HG02884 (cell line): ENCODE measurements at regions not wholly inside any gene's neighbourhood (a gene's known extent, or its start where the extent isn't known, plus 50 kb on each side); places are given as distances from the start of the nearest gene placed in this dataset.

Source experiments
- ATAC-seq: cut with Tn5 transposase; IDR thresholded peaks from one replicate; pipeline ENCODE4 v1.9.1; 2021; ENCODE audit warnings: mild to moderate bottlenecking, moderate library complexity; ENCODE audit not compliant: unreplicated experiment

GRCh38 chr20:1798982-1799381, 96.2 kb upstream of the SIRPA start:
- ATAC-seq = no peak

- ATAC-seq = no peak
Measured at GRCh38 chr20:1793821-1794220, 101.4 kb upstream of the SIRPA start.

GRCh38 chr20:1792274-1792673, 102.9 kb upstream of the SIRPA start:
- ATAC-seq = no peak

- no peak for ATAC-seq
Measured at GRCh38 chr20:1790386-1790785, 104.8 kb upstream of the SIRPA start.

GRCh38 chr20:1788044-1788443, 107.2 kb upstream of the SIRPA start:
- no peak for ATAC-seq

GRCh38 chr20:1786486-1786885, 108.7 kb upstream of the SIRPA start:
- ATAC-seq = no peak

- no peak for ATAC-seq
Measured at GRCh38 chr20:1784586-1784985, 110.6 kb upstream of the SIRPA start.

GRCh38 chr20:1783245-1783644, 112.0 kb upstream of the SIRPA start:
- ATAC-seq = no peak

- ATAC-seq = no peak
Measured at GRCh38 chr20:1782181-1782580, 113.0 kb upstream of the SIRPA start.

- ATAC-seq = no peak
Measured at GRCh38 chr20:1779567-1779966, 115.6 kb upstream of the SIRPA start.

GRCh38 chr20:1778338-1778737, 116.9 kb upstream of the SIRPA start:
- ATAC-seq = no peak

GRCh38 chr20:1777476-1777820, 117.8 kb upstream of the SIRPA start:
- ATAC-seq = no peak

GRCh38 chr20:1776681-1777475, 118.3 kb upstream of the SIRPA start:
- peak; percentile 59 for ATAC-seq

- ATAC-seq = no peak
Measured at GRCh38 chr20:1775117-1775516, 117.5 kb upstream of the SIRPG start.

GRCh38 chr20:1774479-1774878, 116.9 kb upstream of the SIRPG start:
- no peak for ATAC-seq

GRCh38 chr20:1773816-1774215, 116.2 kb upstream of the SIRPG start:
- ATAC-seq = no peak

GRCh38 chr20:1769491-1769890, 111.9 kb upstream of the SIRPG start:
- no peak for ATAC-seq

- ATAC-seq = no peak
Measured at GRCh38 chr20:1766731-1767130, 109.2 kb upstream of the SIRPG start.

GRCh38 chr20:1764136-1765033, 106.8 kb upstream of the SIRPG start:
- ATAC-seq = peak; percentile 74

- no peak for ATAC-seq
Measured at GRCh38 chr20:1761598-1761997, 104.0 kb upstream of the SIRPG start.

GRCh38 chr20:1761116-1761515, 103.5 kb upstream of the SIRPG start:
- no peak for ATAC-seq

- ATAC-seq = no peak
Measured at GRCh38 chr20:1758765-1759164, 101.2 kb upstream of the SIRPG start.
